ENCODE measurements at regions not wholly inside any gene's neighbourhood (a gene's known extent, or its start where the extent isn't known, plus 50 kb on each side); places are given as distances from the start of the nearest gene placed in this dataset.

- no peak for TF ChIP-seq EP300 (IDR thresholded peaks at IDR 0.05)
- no peak for TF ChIP-seq CTCF (IDR thresholded peaks at IDR 0.05)
- no peak for TF ChIP-seq POLR2A (IDR thresholded peaks at IDR 0.05)
- TF ChIP-seq POLR2AphosphoS5 (IDR thresholded peaks at IDR 0.05), result no peak
Measured at GRCh38 chr18:47726550-47726949, 203.9 kb downstream of the SMAD2 start.
